A673 (cell line): ENCODE measurements at regions not wholly inside any gene's neighbourhood (a gene's known extent, or its start where the extent isn't known, plus 50 kb on each side); places are given as distances from the start of the nearest gene placed in this dataset.

Source experiments
- EZH2 ChIP-seq: fragments of 200-600 bp; sonication (generic); IDR thresholded peaks from 2 replicates; pipeline ENCODE4 v1.6.1; 2017; ENCODE audit warnings: borderline replicate concordance, low read depth, mild to moderate bottlenecking, mixed read lengths, antibody characterized with exemption, low read length; ENCODE audit not compliant: poor library complexity, severe bottlenecking
- TF ChIP-seq, protein P1 (sequence below): fragments of 300-800, 200-600 bp; sonication (generic); conservative IDR thresholded peaks from 2 replicates; pipeline ENCODE4 v1.5.1; 2017; ENCODE audit warnings: low read depth, mild to moderate bottlenecking, antibody characterized with exemption, low read length, moderate library complexity, mixed read lengths

DNA sequence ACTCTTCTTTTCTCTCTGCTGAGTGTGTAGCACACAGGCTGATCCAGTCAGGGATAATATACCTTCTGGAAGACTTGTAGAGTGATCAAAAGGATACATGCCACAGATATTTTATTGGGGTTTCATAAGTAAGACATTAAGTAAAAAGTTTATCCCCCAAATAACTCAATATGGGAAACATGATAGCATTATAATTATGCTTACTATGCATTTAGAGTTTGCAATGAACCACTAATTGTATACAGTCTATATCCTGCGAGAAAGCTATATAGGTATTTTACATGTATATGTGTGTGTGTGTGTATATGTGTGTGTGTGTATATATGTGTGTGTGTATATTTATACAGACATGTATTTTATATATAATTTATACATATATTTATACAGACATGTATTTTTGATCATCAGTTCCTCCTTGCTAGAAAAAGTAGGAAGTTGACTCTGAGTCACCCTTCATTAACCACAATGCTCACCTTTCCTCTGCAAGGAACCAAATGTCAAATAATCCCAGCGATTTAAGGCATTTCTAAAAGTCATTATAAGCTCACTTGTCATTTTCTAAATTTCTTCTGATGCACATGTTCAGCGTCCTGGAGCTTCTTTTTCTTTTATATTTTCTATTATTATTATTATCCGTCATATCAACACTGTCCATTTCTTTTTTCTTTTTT is 312.5 kb upstream of the OBI1 start:
- no peak for TF ChIP-seq EZH2
- TF ChIP-seq, protein P1, sequence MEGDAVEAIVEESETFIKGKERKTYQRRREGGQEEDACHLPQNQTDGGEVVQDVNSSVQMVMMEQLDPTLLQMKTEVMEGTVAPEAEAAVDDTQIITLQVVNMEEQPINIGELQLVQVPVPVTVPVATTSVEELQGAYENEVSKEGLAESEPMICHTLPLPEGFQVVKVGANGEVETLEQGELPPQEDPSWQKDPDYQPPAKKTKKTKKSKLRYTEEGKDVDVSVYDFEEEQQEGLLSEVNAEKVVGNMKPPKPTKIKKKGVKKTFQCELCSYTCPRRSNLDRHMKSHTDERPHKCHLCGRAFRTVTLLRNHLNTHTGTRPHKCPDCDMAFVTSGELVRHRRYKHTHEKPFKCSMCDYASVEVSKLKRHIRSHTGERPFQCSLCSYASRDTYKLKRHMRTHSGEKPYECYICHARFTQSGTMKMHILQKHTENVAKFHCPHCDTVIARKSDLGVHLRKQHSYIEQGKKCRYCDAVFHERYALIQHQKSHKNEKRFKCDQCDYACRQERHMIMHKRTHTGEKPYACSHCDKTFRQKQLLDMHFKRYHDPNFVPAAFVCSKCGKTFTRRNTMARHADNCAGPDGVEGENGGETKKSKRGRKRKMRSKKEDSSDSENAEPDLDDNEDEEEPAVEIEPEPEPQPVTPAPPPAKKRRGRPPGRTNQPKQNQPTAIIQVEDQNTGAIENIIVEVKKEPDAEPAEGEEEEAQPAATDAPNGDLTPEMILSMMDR = no peak
